Renal cortical epithelial cell (primary cell): ENCODE measurements at regions not wholly inside any gene's neighbourhood (a gene's known extent, or its start where the extent isn't known, plus 50 kb on each side); places are given as distances from the start of the nearest gene placed in this dataset.

ENCODE experiments used
- DNase-seq: peaks from one replicate; pipeline ENCODE4 v3.0.0-alpha.2; 2011; ENCODE audit warnings: low read depth

- peak; percentile 52 for DNase-seq
Observed at GRCh38 chr7:47690902-47691558, 109.1 kb upstream of the TNS3 start.

GRCh38 chr7:47689558-47689957 is 107.6 kb upstream of the TNS3 start:
- DNase-seq, result peak; percentile 60

- DNase-seq, result no peak
Observed at GRCh38 chr7:47688311-47689100, 106.6 kb upstream of the TNS3 start.

- peak; percentile 40 for DNase-seq
Observed at GRCh38 chr7:47685712-47686376, 103.9 kb upstream of the TNS3 start.

- no peak for DNase-seq
Observed at GRCh38 chr7:47685151-47685550, 103.2 kb upstream of the TNS3 start.

- no peak for DNase-seq
Observed at GRCh38 chr7:47684728-47685127, 102.8 kb upstream of the TNS3 start.

GRCh38 chr7:47683485-47683898 is 101.6 kb upstream of the TNS3 start:
- DNase-seq, result no peak

- no peak for DNase-seq
Observed at GRCh38 chr7:47682874-47683273, 101.0 kb upstream of the TNS3 start.

- no peak for DNase-seq
Observed at GRCh38 chr7:47681249-47681810, 99.4 kb upstream of the TNS3 start.

- peak; percentile 45 for DNase-seq
Observed at GRCh38 chr7:47678641-47679380, 96.9 kb upstream of the TNS3 start.

GRCh38 chr7:47677664-47678063 is 95.8 kb upstream of the TNS3 start:
- peak; percentile 52 for DNase-seq

GRCh38 chr7:47677093-47677492 is 95.2 kb upstream of the TNS3 start:
- no peak for DNase-seq

- DNase-seq, result no peak
Observed at GRCh38 chr7:47672977-47673381, 91.1 kb upstream of the TNS3 start.

GRCh38 chr7:47672271-47672791 is 90.4 kb upstream of the TNS3 start:
- DNase-seq, result no peak

GRCh38 chr7:47671358-47671757 is 89.4 kb upstream of the TNS3 start:
- DNase-seq, result no peak

GRCh38 chr7:47670729-47671128 is 88.8 kb upstream of the TNS3 start:
- no peak for DNase-seq

- no peak for DNase-seq
Observed at GRCh38 chr7:47669901-47670384, 88.0 kb upstream of the TNS3 start.

GRCh38 chr7:47669178-47669891 is 87.4 kb upstream of the TNS3 start:
- DNase-seq, result peak; percentile 96

- DNase-seq, result peak; percentile 38
Observed at GRCh38 chr7:47666164-47666862, 84.4 kb upstream of the TNS3 start.

- DNase-seq, result peak; percentile 96
Observed at GRCh38 chr7:47664650-47665195, 82.8 kb upstream of the TNS3 start.
